AG10803 (cell line): ENCODE measurements at regions not wholly inside any gene's neighbourhood (a gene's known extent, or its start where the extent isn't known, plus 50 kb on each side); places are given as distances from the start of the nearest gene placed in this dataset.

Experiments
- DNase-seq: peaks from one replicate; pipeline ENCODE4 v3.0.0; 2010; ENCODE audit warnings: low read depth
- H3K4me3 ChIP-seq: 2 replicates; pipeline ENCODE4 v1.5.1; 2011; ENCODE audit warnings: mild to moderate bottlenecking, low read length, control low read depth
- CTCF ChIP-seq: conservative IDR thresholded peaks from 2 replicates; pipeline ENCODE4 v1.5.1; 2011; ENCODE audit warnings: mild to moderate bottlenecking, low read length, control low read depth, inconsistent platforms

- no peak overlapping the region for H3K4me3 ChIP-seq
- no peak for DNase-seq
- TF ChIP-seq CTCF: no peak
These were observed 204.7 kb downstream of the BARHL2 start for GRCh38 chr1:90512441-90512840.

GRCh38 chr1:90510143-90510542 is 207.0 kb downstream of the BARHL2 start:
- no peak for TF ChIP-seq CTCF
- no peak overlapping the region for H3K4me3 ChIP-seq

GRCh38 chr1:90509225-90510048 is 207.7 kb downstream of the BARHL2 start:
- DNase-seq: no peak
- TF ChIP-seq CTCF: no peak
- H3K4me3 ChIP-seq: no peak overlapping the region

More at GRCh38 chr1:90510143-90510542, 207.0 kb downstream of the BARHL2 start:
- DNase-seq: no peak

GRCh38 chr1:90508376-90509167 is 208.5 kb downstream of the BARHL2 start:
- no peak for DNase-seq
- H3K4me3 ChIP-seq: no peak overlapping the region
- TF ChIP-seq CTCF: no peak

GRCh38 chr1:90507173-90507572 is 209.9 kb downstream of the BARHL2 start:
- no peak for TF ChIP-seq CTCF
- H3K4me3 ChIP-seq: no peak overlapping the region
- no peak for DNase-seq

- TF ChIP-seq CTCF: no peak
- no peak overlapping the region for H3K4me3 ChIP-seq
- DNase-seq: no peak
These were observed 211.3 kb downstream of the BARHL2 start for GRCh38 chr1:90505806-90506205.
